HL-60 (cell line): ENCODE measurements at regions not wholly inside any gene's neighbourhood (a gene's known extent, or its start where the extent isn't known, plus 50 kb on each side); places are given as distances from the start of the nearest gene placed in this dataset.
"Not testable (repeated sequence)": the region's sequence is repeated elsewhere in the genome, so short reads cannot be mapped to it uniquely, and the experiment has no call there.

ENCODE experiments used
- GABPA ChIP-seq: IDR thresholded peaks from 2 replicates; pipeline ENCODE4 v1.6.1; 2012; ENCODE audit warnings: low read depth
- POLR2AphosphoS5 ChIP-seq: IDR thresholded peaks from 2 replicates; pipeline ENCODE4 v1.6.1; 2012; ENCODE audit warnings: low read depth
- TF ChIP-seq, protein P1 (sequence below): IDR thresholded peaks from one replicate; pipeline ENCODE4 v1.5.1; 2011; ENCODE audit warnings: low read length, control low read depth, inconsistent platforms; ENCODE audit not compliant: insufficient read depth

- TF ChIP-seq, protein P1, sequence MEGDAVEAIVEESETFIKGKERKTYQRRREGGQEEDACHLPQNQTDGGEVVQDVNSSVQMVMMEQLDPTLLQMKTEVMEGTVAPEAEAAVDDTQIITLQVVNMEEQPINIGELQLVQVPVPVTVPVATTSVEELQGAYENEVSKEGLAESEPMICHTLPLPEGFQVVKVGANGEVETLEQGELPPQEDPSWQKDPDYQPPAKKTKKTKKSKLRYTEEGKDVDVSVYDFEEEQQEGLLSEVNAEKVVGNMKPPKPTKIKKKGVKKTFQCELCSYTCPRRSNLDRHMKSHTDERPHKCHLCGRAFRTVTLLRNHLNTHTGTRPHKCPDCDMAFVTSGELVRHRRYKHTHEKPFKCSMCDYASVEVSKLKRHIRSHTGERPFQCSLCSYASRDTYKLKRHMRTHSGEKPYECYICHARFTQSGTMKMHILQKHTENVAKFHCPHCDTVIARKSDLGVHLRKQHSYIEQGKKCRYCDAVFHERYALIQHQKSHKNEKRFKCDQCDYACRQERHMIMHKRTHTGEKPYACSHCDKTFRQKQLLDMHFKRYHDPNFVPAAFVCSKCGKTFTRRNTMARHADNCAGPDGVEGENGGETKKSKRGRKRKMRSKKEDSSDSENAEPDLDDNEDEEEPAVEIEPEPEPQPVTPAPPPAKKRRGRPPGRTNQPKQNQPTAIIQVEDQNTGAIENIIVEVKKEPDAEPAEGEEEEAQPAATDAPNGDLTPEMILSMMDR: not testable (repeated sequence)
- not testable (repeated sequence) for TF ChIP-seq POLR2AphosphoS5, GABPA
These were observed 50.9 kb upstream of the CCND1 start for GRCh38 chr11:69590088-69590487.
